Stimulated activated naive CD8-positive, alpha-beta T cell treated with anti-CD3 and anti-CD28 coated beads, Interleukin-15, Interleukin-2, amounts not matched to agents 100 ng/mL and 50 ng/mL, for 24 hours (primary cell): ENCODE measurements at regions not wholly inside any gene's neighbourhood (a gene's known extent, or its start where the extent isn't known, plus 50 kb on each side); places are given as distances from the start of the nearest gene placed in this dataset.
A peak's percentile ranks its signal among the peaks of the same experiment; 100 is the strongest.

ENCODE experiments used
- H3K27ac Mint-ChIP-seq: one replicate; pipeline ENCODE4 v1.8.0; 2021; ENCODE audit warnings: mild to moderate bottlenecking, mixed read lengths
- H3K27me3 Mint-ChIP-seq: one replicate; pipeline ENCODE4 v1.8.0; 2021; ENCODE audit warnings: mixed read lengths
- H3K36me3 Mint-ChIP-seq: one replicate; pipeline ENCODE4 v1.8.0; 2021; ENCODE audit warnings: low read depth, mixed read lengths
- H3K4me1 Mint-ChIP-seq: one replicate; pipeline ENCODE4 v1.8.0; 2021; ENCODE audit warnings: low read depth, mixed read lengths
- H3K4me3 Mint-ChIP-seq: one replicate; pipeline ENCODE4 v1.8.0; 2021; ENCODE audit warnings: mild to moderate bottlenecking, mixed read lengths
- H3K9me3 Mint-ChIP-seq: one replicate; pipeline ENCODE4 v1.8.0; 2021; ENCODE audit warnings: mixed read lengths

- Mint-ChIP-seq H3K4me1 (peaks cover 3% of the 10 kb centered on the region), H3K4me3 (no peak overlapping the region), H3K9me3 (no peaks in the 10 kb centered on the region), H3K36me3 (no peaks in the 10 kb centered on the region), H3K27me3 (peaks cover 3% of the 10 kb centered on the region), H3K27ac (peak overlapping the region; percentile 11)
Observed at GRCh38 chr7:73971704-73972341, 56.1 kb upstream of the ELN start.

- Mint-ChIP-seq H3K4me3 (no peak overlapping the region), H3K27me3 (peaks cover 3% of the 10 kb centered on the region)
Observed at GRCh38 chr7:73972614-73973013, 55.4 kb upstream of the ELN start.

GRCh38 chr7:73973091-73973490 is 54.9 kb upstream of the ELN start:
- Mint-ChIP-seq H3K27ac (no peak overlapping the region), H3K27me3 (peaks cover 3% of the 10 kb centered on the region), H3K36me3 (no peaks in the 10 kb centered on the region), H3K4me1 (peaks cover 3% of the 10 kb centered on the region), H3K4me3 (no peak overlapping the region), H3K9me3 (no peaks in the 10 kb centered on the region)

More at GRCh38 chr7:73972614-73973013, 55.4 kb upstream of the ELN start:
- peaks cover 3% of the 10 kb centered on the region for H3K4me1 Mint-ChIP-seq
- H3K9me3 Mint-ChIP-seq, result no peaks in the 10 kb centered on the region
- no peak overlapping the region for H3K27ac Mint-ChIP-seq
- H3K36me3 Mint-ChIP-seq, result no peaks in the 10 kb centered on the region

- Mint-ChIP-seq H3K9me3 (no peaks in the 10 kb centered on the region), H3K27me3 (peaks cover 3% of the 10 kb centered on the region), H3K36me3 (no peaks in the 10 kb centered on the region), H3K27ac (no peak overlapping the region), H3K4me1 (peaks cover 3% of the 10 kb centered on the region), H3K4me3 (no peak overlapping the region)
Observed at GRCh38 chr7:73974101-73974947, 53.6 kb upstream of the ELN start.

GRCh38 chr7:73974948-73975926 is 52.7 kb upstream of the ELN start:
- Mint-ChIP-seq H3K27ac (no peak overlapping the region), H3K27me3 (peaks cover 3% of the 10 kb centered on the region), H3K36me3 (no peaks in the 10 kb centered on the region), H3K4me1 (peaks cover 3% of the 10 kb centered on the region), H3K9me3 (no peaks in the 10 kb centered on the region), H3K4me3 (no peak overlapping the region)

- Mint-ChIP-seq H3K4me1 (no peaks in the 10 kb centered on the region), H3K4me3 (no peak overlapping the region), H3K27ac (no peak overlapping the region), H3K9me3 (no peaks in the 10 kb centered on the region), H3K27me3 (peaks cover 1% of the 10 kb centered on the region), H3K36me3 (no peaks in the 10 kb centered on the region)
Observed at GRCh38 chr7:73976761-73977618, 51.0 kb upstream of the ELN start.

- Mint-ChIP-seq H3K4me3 (no peak overlapping the region), H3K4me1 (no peaks in the 10 kb centered on the region)
Observed at GRCh38 chr7:73977619-73978618, 50.1 kb upstream of the ELN start.

More at GRCh38 chr7:73977619-73978618, 50.1 kb upstream of the ELN start:
- Mint-ChIP-seq H3K27ac (no peak overlapping the region), H3K27me3 (no peaks in the 10 kb centered on the region), H3K36me3 (no peaks in the 10 kb centered on the region), H3K9me3 (no peaks in the 10 kb centered on the region)
